ENCODE measurements at regions not wholly inside any gene's neighbourhood (a gene's known extent, or its start where the extent isn't known, plus 50 kb on each side); places are given as distances from the start of the nearest gene placed in this dataset.

GRCh38 chr4:8754634-8755589 is 116.7 kb downstream of the HMX1 start:
- no peak for DNase-seq

- no peak for DNase-seq
Measured at GRCh38 chr4:8748236-8748575, 123.4 kb downstream of the HMX1 start.

DNA sequence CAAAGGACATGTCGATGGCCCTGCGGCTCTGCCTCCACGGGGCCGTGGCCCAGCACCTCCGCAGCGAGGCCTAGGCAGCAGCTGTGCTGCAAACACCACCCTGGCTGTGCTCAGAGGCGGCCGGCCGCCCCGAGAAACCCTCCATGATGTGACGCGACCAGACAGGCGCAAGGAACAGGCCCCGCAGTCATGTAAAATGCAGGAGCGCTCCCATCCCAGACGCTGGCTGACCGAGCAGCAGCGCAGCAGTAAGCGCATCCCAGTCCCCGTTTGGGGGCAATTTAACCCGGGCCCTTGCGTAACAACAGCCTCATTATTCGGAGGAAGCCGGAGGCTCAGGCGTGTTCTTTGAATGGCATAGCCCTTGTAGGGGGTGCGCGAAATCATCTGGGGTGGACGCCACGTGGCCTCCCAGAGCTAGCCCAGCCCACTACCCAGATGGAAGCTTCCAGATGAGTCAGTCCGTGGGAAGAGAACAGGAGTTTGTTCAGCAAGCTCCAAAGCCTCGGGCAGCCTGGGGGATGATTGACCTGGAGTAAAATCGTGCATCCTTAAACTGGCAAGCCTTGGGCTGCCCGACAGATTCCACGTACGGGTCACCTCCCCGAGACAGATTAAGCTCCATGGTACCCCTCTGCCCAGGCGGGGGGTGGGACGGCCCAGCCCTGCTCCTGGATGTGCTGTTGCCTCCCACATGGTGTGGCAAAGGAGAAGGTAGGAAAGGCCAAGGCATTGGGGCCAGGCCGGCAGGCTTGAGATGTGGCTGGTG is 124.0 kb downstream of the HMX1 start:
- no peak for DNase-seq

- no peak for DNase-seq
Measured at GRCh38 chr4:8746523-8747466, 124.8 kb downstream of the HMX1 start.

GRCh38 chr4:8745826-8746225 is 125.8 kb downstream of the HMX1 start:
- no peak for DNase-seq

GRCh38 chr4:8745005-8745790 is 126.4 kb downstream of the HMX1 start:
- no peak for DNase-seq

- DNase-seq = no peak
Measured at GRCh38 chr4:8744083-8744805, 127.4 kb downstream of the HMX1 start.

- DNase-seq = no peak
Measured at GRCh38 chr4:8742546-8742945, 129.1 kb downstream of the HMX1 start.

DNA sequence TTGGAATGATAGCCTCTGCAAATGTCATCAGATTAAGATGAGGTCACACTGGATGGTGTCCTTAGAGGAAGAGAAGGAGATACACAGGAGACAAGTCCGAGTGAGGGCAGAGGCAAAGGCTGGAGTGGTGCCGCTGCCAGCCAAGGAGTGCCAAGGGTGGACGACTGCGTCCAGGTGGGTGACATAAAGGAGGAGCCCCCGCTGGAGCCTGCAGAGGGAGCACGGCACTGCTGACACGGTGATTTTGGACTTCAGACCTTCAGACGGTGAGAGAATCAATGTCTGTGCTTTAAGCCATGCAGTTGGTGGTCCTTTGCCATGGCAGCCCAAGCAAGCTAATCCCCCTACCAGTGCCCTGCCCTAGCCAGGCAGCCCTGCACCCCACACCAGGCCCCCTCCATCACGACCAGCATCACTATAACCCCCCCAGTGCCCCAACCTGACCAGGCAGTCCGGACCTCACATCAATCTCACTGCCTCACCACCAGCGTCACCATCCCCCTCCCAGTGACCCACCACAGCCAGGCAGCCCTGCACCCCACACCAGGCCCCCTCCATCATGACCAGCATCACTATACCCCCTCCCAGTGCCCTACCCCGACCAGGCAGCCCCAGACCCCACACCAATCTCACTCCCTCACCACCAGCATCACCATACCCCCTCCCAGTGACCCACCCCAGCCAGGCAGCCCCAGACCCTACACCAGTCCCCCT is 130.0 kb downstream of the HMX1 start:
- DNase-seq = no peak

- DNase-seq = no peak
Measured at GRCh38 chr4:8740666-8741395, 130.8 kb downstream of the HMX1 start.

DNA sequence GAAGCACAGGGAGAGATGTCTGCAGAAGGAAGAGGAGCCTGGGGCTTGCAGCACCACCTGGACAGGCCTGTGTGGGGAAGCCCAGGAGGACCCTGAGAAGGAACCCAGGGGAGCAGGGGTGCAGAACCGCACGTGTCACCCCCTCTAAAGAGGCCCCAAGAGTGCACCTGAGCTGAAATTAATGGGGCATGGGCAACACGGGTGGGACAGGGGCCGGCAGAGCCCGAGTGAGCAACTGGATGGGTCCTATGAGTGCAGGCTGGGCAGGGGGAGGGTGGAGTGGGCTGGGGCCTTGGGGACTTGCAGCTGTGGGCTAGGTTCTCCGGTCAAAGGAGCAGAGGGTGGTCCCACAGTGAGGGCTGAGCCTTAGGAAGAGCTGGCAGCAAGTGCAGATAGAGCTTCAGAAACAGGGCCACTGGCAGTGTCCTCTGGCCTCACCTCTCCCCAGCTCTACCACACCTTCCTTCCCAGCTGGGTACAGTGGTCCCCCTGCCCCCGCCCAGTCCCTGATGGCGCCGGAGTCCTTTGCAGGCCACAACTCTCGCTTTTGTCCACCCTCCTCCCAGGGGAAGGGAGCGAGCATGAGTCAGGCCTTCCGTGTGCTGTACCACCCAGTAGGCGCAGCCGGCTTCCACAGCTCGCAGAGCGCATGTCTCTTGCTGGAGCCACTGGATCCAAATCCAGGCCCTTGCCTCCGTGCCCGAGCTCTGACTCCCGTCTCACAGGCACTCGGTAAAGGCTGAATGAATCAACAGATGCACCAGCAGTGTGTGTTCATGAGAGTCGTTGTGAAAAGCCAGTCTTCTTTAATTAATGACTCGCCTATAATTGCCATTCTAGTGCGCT is 131.6 kb downstream of the HMX1 start:
- no peak for DNase-seq

- no peak for DNase-seq
Measured at GRCh38 chr4:8739317-8739716, 132.3 kb downstream of the HMX1 start.

DNA sequence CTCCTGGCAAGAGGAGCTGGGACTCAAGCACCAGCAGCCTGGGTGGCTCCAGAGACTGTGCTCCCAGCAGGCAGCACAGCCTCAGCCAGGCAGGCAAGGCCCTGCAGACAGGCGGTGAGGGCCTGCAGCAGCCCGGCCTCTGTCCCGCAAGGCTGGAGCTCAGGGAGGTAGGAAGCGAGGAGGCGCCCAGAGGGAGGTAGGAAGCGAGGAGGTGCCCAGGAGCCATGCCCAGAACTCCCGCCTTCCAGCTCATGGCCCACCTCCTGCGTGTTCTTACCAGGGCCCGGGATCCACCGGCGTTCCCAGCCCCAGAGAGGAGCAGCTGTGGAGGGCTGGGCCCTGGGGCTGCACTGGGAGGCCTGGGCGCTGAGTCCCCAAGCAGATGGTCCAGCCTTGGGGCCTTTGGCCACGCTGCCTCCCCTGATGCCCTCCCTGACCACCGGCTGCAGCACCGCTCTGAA is 133.1 kb downstream of the HMX1 start:
- DNase-seq = no peak

- no peak for DNase-seq
Measured at GRCh38 chr4:8737601-8738279, 133.9 kb downstream of the HMX1 start.

- no peak for DNase-seq
Measured at GRCh38 chr4:8737075-8737474, 134.6 kb downstream of the HMX1 start.

DNA sequence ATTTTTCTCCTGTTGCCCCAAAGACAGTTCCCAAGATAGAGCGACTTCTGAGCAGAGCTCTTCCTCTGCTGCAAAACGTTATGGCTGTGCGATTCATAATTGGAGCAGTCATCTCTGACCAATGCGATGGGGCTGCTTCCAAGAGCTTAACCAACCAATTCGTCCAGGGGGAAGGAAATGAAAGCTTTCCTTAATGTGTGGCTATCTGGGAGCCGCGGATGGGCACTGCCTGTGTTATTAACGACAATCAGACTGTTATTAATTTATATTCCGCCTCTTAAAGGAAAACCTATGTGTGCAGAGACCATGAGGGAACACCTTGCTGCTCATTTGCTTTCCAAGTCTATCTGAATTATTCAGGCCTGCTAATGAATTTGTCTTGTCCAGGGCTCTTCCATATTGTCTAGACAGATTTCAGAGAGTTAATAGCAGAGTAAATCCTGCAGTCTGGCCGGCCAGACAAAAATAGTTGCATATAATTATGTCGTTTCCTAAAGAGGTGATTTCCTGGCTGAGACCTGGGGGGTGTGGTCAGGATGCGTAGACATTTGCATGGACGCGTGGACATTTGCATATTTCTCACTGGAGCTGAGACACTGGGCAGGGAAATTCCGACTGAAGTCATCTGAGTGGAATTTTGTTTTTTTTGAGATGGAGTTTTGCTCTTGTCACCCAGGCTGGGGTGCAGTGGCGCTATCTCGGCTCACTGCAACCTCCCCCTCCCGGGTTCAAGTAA is 135.4 kb downstream of the HMX1 start:
- DNase-seq = no peak

DNA sequence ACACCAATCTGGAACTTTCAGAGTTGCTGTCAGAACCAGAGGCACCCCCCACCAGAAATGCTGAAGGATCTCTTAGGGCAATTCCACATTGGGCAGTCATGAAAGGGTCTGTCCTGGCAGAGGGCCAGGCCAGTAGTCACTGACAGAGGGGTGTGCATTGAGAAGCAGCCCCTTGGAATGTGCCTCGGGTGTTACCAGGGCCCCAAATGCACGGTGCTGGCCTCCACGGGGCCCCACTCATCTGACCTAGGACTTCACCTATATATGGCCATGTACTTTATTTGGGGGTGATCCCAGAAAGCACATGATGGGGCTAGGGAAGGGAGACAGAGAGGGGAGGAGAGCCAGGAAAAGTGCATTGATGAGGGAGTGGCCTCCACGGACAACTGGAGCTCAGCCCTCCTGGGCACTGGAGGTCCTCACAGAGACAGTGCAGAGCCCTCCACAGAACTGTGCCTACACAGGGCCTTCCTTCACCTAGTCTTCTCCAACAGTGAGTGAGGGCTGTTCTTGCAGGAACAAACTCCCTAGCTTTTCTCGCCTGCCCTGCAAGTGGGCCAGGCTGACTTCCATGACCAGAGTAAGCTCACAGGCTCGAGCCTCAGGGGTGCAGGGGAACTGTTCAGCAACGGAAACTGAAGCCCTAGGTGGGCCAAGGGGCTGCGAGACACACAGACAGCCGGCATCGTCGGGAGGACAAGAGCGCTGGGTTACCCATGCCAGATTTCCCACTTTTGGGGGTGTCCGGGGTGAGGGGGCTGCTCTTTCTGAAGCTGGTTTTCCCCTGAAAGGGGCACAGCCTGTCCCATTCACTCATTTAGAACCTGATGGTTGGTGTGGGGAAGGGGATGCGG is 136.2 kb downstream of the HMX1 start:
- no peak for DNase-seq
